H1 (cell line): ENCODE measurements at regions not wholly inside any gene's neighbourhood (a gene's known extent, or its start where the extent isn't known, plus 50 kb on each side); places are given as distances from the start of the nearest gene placed in this dataset.

Experiments used
- BRCA1 ChIP-seq: IDR thresholded peaks from 2 replicates; pipeline ENCODE4 v1.6.1; 2012; ENCODE audit warnings: low read depth, low read length, improper control_type of control experiment
- HDAC2 ChIP-seq, 2 experiments: fragments of 300-600 bp in 1 of 2; sonication (generic) in 1 of 2; IDR thresholded peaks; 2 replicates each; pipeline ENCODE4 v1.6.1; 2011 to 2012; ENCODE audit warnings: low read depth in 2 of 2, low read length in 2 of 2, mild to moderate bottlenecking in 2 of 2, moderate library complexity in 2 of 2, borderline replicate concordance in 1 of 2, inconsistent platforms in 1 of 2
- JUND ChIP-seq: IDR thresholded peaks from 2 replicates; pipeline ENCODE4 v1.6.1; 2011; ENCODE audit warnings: mild to moderate bottlenecking, improper control_type of control experiment, low read length
- POLR2A ChIP-seq, 2 experiments: IDR thresholded peaks; 1 replicate in 1 of 2; 2 replicates in 1 of 2; pipeline ENCODE4 v1.6.1; 2011; ENCODE audit warnings: low read depth in 2 of 2, low read length in 2 of 2, mild to moderate bottlenecking in 2 of 2; ENCODE audit errors: control extremely low read depth in 1 of 2
- POLR2AphosphoS5 ChIP-seq: IDR thresholded peaks from 2 replicates; pipeline ENCODE4 v1.6.1; 2011; ENCODE audit warnings: low read depth, low read length
- TF ChIP-seq, protein P1 (sequence below), 3 experiments: IDR thresholded peaks; 1 replicate in 2 of 3; 2 replicates in 1 of 3; pipeline versions ENCODE4 v1.5.1 to v1.6.1; 2011; ENCODE audit warnings: low read length in 3 of 3, mild to moderate bottlenecking in 3 of 3, inconsistent platforms in 2 of 3, low read depth in 1 of 3, moderate library complexity in 1 of 3; ENCODE audit not compliant: insufficient read depth in 1 of 3; ENCODE audit errors: control extremely low read depth in 1 of 3

GRCh38 chr11:131219646-131220045 lies 150.8 kb upstream of the NTM start:
- TF ChIP-seq BRCA1 (no peak), JUND (no peak), POLR2AphosphoS5 (no peak), POLR2A (IDR thresholded peaks at IDR 0.05; ENCODE audit: control extremely low read depth in 1 of 2, low read depth in 2 of 2, low read length in 2 of 2) (no peak), HDAC2 (IDR thresholded peaks at IDR 0.05; ENCODE audit: borderline replicate concordance in 1 of 2, low read depth in 2 of 2, low read length in 2 of 2) (no peak)
- TF ChIP-seq, protein P1, sequence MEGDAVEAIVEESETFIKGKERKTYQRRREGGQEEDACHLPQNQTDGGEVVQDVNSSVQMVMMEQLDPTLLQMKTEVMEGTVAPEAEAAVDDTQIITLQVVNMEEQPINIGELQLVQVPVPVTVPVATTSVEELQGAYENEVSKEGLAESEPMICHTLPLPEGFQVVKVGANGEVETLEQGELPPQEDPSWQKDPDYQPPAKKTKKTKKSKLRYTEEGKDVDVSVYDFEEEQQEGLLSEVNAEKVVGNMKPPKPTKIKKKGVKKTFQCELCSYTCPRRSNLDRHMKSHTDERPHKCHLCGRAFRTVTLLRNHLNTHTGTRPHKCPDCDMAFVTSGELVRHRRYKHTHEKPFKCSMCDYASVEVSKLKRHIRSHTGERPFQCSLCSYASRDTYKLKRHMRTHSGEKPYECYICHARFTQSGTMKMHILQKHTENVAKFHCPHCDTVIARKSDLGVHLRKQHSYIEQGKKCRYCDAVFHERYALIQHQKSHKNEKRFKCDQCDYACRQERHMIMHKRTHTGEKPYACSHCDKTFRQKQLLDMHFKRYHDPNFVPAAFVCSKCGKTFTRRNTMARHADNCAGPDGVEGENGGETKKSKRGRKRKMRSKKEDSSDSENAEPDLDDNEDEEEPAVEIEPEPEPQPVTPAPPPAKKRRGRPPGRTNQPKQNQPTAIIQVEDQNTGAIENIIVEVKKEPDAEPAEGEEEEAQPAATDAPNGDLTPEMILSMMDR (IDR thresholded peaks at IDR 0.05; ENCODE audit: control extremely low read depth in 1 of 3, insufficient read depth in 1 of 3, low read depth in 1 of 3, low read length in 3 of 3): no peak
